RWPE1 (cell line): ENCODE measurements at regions not wholly inside any gene's neighbourhood (a gene's known extent, or its start where the extent isn't known, plus 50 kb on each side); places are given as distances from the start of the nearest gene placed in this dataset.

ENCODE experiments used
- CTCF ChIA-PET: fragments of 350-600 bp; sonication (Branson Sonifier 250); formaldehyde crosslinking; extraction: SDS; loops from one replicate; lab custom pipeline; 2021; lab: Yijun Ruan, JAX
- POLR2A ChIA-PET: fragments of 400-600 bp; formaldehyde crosslinking; extraction: SDS; loops from one replicate; lab custom pipeline; 2020; ENCODE audit warnings: antibody characterized with exemption; ENCODE audit not compliant: low non-redundant PET; lab: Yijun Ruan, JAX
- DNase-seq: peaks from one replicate; pipeline ENCODE4 v3.0.0; 2012; ENCODE audit warnings: low spot score
- H3K27ac ChIP-seq: fragments of 450-650 bp; 2 replicates; pipeline ENCODE4 v1.5.1; 2017
- TF ChIP-seq, protein P1 (sequence below): fragments of 450-650 bp; conservative IDR thresholded peaks from 2 replicates; pipeline ENCODE4 v1.5.1; 2017; ENCODE audit warnings: low read depth, mild to moderate bottlenecking

DNA sequence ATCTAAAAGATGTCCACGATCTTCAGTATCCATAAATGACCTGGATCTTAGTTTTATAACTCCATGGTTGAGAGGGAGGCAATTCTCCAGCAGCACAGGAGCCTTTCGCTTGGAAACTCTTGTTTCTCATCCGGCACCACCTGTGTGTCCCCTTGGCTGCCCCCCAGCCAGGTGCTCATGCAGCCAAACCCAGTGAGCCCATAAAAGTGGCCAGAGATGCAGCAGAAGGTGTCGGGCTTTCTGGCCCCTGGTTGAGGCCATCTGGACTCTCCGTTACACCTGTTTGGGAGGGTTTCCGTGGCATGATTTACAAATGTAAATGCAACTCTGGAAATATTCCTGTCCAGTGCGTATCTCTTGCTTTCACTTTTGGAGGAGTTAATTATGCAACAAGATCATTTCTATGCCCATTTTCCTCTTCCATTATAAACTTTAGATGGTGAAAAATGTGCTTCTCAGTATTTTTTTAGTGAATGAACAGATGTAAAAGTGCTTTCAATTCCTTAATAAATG, 291.1 kb downstream of the DIO2 start:
- no peak overlapping the region for H3K27ac ChIP-seq
- ChIA-PET CTCF (no interaction called here), POLR2A (no interaction called here)
- TF ChIP-seq, protein P1, sequence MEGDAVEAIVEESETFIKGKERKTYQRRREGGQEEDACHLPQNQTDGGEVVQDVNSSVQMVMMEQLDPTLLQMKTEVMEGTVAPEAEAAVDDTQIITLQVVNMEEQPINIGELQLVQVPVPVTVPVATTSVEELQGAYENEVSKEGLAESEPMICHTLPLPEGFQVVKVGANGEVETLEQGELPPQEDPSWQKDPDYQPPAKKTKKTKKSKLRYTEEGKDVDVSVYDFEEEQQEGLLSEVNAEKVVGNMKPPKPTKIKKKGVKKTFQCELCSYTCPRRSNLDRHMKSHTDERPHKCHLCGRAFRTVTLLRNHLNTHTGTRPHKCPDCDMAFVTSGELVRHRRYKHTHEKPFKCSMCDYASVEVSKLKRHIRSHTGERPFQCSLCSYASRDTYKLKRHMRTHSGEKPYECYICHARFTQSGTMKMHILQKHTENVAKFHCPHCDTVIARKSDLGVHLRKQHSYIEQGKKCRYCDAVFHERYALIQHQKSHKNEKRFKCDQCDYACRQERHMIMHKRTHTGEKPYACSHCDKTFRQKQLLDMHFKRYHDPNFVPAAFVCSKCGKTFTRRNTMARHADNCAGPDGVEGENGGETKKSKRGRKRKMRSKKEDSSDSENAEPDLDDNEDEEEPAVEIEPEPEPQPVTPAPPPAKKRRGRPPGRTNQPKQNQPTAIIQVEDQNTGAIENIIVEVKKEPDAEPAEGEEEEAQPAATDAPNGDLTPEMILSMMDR: no peak
- no peak for DNase-seq
